Activated CD8-positive, alpha-beta T cell treated with anti-CD3 and anti-CD28 coated beads, Interleukin-2, amount 10 ng/mL, durations not matched to agents 7 days and 5 days (primary cell): ENCODE measurements at regions not wholly inside any gene's neighbourhood (a gene's known extent, or its start where the extent isn't known, plus 50 kb on each side); places are given as distances from the start of the nearest gene placed in this dataset.

Source experiments
- ATAC-seq: fragments of 150-1000 bp; cut with Tn5 transposase; one replicate; pipeline ENCODE4 v1.10.0; 2021; ENCODE audit warnings: moderate library complexity
- CTCF ChIA-PET: fragments of 350-600 bp; sonication (Branson Sonifier 250); formaldehyde crosslinking; loops from one replicate; lab custom pipeline; 2021; ENCODE audit warnings: antibody characterized with exemption; lab: Charles Lee
- POLR2A ChIA-PET: fragments of 350-600 bp; sonication (Branson Sonifier 250); formaldehyde crosslinking; loops from one replicate; lab custom pipeline; 2021; ENCODE audit warnings: antibody characterized with exemption; lab: Charles Lee
- DNase-seq: peaks from one replicate; pipeline ENCODE4 v3.0.0-alpha.2; 2020
- H3K27ac Mint-ChIP-seq: one replicate; pipeline ENCODE4 v1.8.0; 2021; ENCODE audit warnings: mild to moderate bottlenecking, mixed read lengths
- H3K27me3 Mint-ChIP-seq: one replicate; pipeline ENCODE4 v1.8.0; 2021; ENCODE audit warnings: low read depth, mixed read lengths
- H3K36me3 Mint-ChIP-seq: one replicate; pipeline ENCODE4 v1.8.0; 2021; ENCODE audit warnings: low read depth, mixed read lengths
- H3K4me1 Mint-ChIP-seq: one replicate; pipeline ENCODE4 v1.8.0; 2021; ENCODE audit warnings: low read depth, mixed read lengths
- H3K4me3 Mint-ChIP-seq: one replicate; pipeline ENCODE4 v1.8.0; 2021; ENCODE audit warnings: mild to moderate bottlenecking, mixed read lengths
- H3K9me3 Mint-ChIP-seq: one replicate; pipeline ENCODE4 v1.8.0; 2022; ENCODE audit warnings: mixed read lengths; ENCODE audit not compliant: insufficient read depth

DNA sequence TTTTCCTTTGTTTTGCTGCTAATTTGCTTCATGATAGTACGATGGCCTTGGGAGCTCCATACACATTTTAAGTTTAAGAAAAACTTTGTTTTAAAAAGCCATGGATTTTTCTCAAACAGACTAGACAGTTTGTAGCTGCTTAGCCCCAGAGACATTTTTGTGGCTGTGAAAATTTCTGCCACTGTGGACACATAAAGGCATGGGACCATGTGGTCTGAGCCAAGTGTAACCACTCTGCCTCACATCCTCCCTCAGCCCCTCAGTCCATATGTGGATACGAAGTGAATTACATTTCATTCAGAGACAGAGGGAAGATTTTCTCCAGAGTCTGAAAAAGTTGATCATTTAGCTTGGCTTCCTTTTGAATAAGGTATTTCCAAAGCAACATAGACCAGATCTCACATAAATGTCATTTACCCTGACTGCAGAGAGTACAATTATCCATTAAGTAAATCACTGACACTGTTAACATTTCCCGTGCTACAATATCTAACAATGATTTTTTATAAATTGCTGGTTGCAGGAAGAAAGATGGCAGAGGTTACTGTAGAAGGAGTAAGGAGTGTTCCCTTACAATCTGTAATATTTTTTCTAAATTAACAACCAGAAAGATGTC is 87.4 kb downstream of the GJA1 start:
- Mint-ChIP-seq H3K9me3 (no peaks in the 10 kb centered on the region), H3K27me3 (no peaks in the 10 kb centered on the region), H3K36me3 (no peaks in the 10 kb centered on the region), H3K27ac (no peak overlapping the region), H3K4me3 (no peak overlapping the region), H3K4me1 (no peaks in the 10 kb centered on the region)
- ChIA-PET CTCF (interaction anchor here (1.2 to 1.5 kb wide), 2 partner anchors 14 to 90 kb away, joined by 3 read pairs; no protein-coding TSS in a partner anchor), POLR2A (no interaction called here)
- DNase-seq (no peak), ATAC-seq (no peak)

DNA sequence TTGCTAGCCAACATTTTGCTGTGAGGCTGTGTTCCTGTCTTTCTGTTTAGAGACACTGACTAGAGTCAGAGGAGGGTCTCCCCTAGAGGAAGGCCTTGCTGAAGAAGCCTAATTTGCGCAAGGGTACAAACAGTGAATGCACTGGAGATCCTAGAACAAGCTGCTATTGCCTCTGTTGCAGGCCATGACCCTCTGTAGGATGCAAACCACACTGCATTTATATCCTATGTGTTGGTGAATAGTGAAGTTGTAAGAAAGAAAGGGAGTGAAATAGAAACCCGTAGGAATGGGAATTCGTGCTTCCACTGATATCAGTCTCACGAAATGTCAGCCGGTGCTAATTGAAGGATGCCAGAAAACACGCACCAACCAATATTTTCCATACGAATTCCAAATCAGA is 88.2 kb downstream of the GJA1 start:
- POLR2A ChIA-PET, result no interaction called here
- no peak for ATAC-seq
- CTCF ChIA-PET, result interaction anchor here (1.5 kb wide), 1 partner anchor 90 kb away, joined by 3 read pairs; no protein-coding TSS in a partner anchor

DNA sequence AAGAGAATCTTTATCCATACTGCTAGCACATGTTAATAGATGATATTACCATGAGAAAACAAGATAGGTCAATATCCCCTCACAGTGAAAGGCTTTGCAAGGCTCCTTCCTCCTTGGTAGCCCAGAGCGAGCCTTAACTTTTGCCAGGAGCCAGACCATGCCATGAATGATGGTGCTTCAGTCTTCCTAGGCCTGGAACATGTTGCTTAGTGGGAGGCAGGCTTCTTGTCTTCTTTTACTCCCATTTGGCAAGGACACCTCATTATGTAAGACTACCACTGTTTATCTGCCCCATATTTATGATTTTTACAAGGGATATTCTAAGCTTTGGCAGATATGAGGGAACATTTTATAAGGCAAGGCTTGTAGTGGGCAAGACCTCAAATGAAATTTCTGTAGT is 90.8 kb downstream of the GJA1 start:
- Mint-ChIP-seq H3K27ac (no peak overlapping the region), H3K27me3 (no peaks in the 10 kb centered on the region), H3K9me3 (no peaks in the 10 kb centered on the region), H3K4me3 (no peak overlapping the region), H3K4me1 (no peaks in the 10 kb centered on the region), H3K36me3 (no peaks in the 10 kb centered on the region)
- ATAC-seq (no peak), DNase-seq (no peak)
- ChIA-PET POLR2A (no interaction called here), CTCF (no interaction called here)

More for the DNA sequence above, 88.2 kb downstream of the GJA1 start:
- H3K4me1 Mint-ChIP-seq, result no peaks in the 10 kb centered on the region
- no peak overlapping the region for H3K27ac Mint-ChIP-seq
- H3K36me3 Mint-ChIP-seq, result no peaks in the 10 kb centered on the region
- DNase-seq, result no peak
- no peaks in the 10 kb centered on the region for H3K27me3 Mint-ChIP-seq
- no peak overlapping the region for H3K4me3 Mint-ChIP-seq
- H3K9me3 Mint-ChIP-seq, result no peaks in the 10 kb centered on the region

DNA sequence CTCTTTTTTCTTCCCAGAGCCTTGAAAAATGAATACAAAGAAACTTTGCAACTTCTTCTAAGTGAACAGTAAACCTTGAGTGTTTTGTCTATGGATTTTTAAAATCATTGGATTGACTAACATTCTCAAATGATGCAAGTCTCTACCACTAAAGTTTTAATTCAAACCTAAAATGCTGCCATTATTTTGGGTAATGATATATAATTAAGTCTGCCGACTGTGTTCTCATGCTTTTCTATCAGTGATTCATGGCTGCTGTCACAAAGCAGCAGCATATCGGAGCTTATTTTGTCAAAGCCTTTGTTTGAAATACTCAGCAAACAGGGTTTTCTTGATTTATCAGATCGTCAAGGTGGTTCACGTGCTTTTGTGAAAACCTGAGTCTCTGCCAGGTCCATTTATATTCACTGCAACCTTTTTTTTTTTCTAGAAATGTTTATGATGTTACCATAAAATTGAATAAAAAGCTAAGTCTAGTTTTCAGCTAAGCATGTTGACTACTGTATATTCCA is 96.3 kb downstream of the GJA1 start:
- no peaks in the 10 kb centered on the region for H3K27me3 Mint-ChIP-seq
- CTCF ChIA-PET, result no interaction called here
- POLR2A ChIA-PET, result interaction anchor here (0.6 kb wide), 1 partner anchor 50 kb away, joined by 3 read pairs; no protein-coding TSS in a partner anchor

DNA sequence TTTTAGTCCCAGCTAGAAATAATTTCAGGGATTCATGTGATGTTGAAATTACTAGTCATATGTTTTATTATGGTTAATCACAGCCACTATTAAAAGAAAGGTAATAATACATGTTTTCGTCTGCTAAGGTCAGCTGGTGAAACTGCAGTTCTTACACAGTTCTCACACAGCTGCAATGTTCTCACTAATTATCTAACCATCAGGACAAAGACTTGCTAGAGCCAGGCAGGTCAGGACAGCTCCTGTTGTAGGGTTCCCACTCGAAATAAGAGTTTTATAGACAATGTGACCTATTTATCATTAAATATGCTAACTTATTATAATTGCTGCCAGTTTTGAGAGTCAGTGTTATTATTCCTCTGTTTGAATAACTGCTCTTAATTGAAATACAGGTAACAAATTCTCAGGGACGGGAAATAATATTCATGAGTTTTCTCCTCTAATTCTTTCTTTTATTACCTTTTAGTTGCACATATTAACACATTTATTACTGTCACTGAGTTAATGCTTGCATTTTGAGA is 97.9 kb downstream of the GJA1 start:
- no peak for DNase-seq
- no peaks in the 10 kb centered on the region for H3K9me3 Mint-ChIP-seq
- no peak overlapping the region for H3K27ac Mint-ChIP-seq
- no peak for ATAC-seq
- H3K36me3 Mint-ChIP-seq, result no peaks in the 10 kb centered on the region
- CTCF ChIA-PET, result no interaction called here
- POLR2A ChIA-PET, result no interaction called here
- no peaks in the 10 kb centered on the region for H3K4me1 Mint-ChIP-seq
- H3K27me3 Mint-ChIP-seq, result no peaks in the 10 kb centered on the region
- no peak overlapping the region for H3K4me3 Mint-ChIP-seq

More for the DNA sequence above, 96.3 kb downstream of the GJA1 start:
- Mint-ChIP-seq H3K36me3 (no peaks in the 10 kb centered on the region), H3K9me3 (no peaks in the 10 kb centered on the region), H3K4me1 (no peaks in the 10 kb centered on the region), H3K27ac (no peak overlapping the region), H3K4me3 (no peak overlapping the region)
- DNase-seq (no peak), ATAC-seq (no peak)

DNA sequence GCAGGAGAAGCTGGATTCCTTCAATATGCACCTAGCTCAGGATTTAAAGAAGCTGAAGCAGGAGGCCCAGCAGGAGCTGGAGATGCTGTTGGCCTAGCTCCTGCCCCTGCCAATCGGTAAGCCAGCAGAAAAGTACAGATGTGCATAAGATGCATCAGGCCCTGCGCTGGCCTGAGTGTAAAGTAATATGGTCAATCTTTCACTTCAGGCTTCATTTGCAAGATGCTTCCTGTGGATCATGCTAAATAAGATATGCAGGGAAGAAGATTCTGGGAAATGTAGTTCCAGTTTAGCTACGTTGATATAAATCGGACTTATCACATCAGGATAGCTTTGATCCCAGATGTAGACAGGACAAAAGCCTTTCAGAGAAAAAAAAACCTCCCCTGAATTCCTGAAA is 100.3 kb downstream of the GJA1 start:
- H3K27ac Mint-ChIP-seq, result no peak overlapping the region
- no peaks in the 10 kb centered on the region for H3K36me3 Mint-ChIP-seq
- no peak overlapping the region for H3K4me3 Mint-ChIP-seq
- H3K4me1 Mint-ChIP-seq, result no peaks in the 10 kb centered on the region
- ATAC-seq, result no peak
- ChIA-PET CTCF (no interaction called here), POLR2A (no interaction called here)
- no peaks in the 10 kb centered on the region for H3K27me3 Mint-ChIP-seq
- H3K9me3 Mint-ChIP-seq, result no peaks in the 10 kb centered on the region
- no peak for DNase-seq

DNA sequence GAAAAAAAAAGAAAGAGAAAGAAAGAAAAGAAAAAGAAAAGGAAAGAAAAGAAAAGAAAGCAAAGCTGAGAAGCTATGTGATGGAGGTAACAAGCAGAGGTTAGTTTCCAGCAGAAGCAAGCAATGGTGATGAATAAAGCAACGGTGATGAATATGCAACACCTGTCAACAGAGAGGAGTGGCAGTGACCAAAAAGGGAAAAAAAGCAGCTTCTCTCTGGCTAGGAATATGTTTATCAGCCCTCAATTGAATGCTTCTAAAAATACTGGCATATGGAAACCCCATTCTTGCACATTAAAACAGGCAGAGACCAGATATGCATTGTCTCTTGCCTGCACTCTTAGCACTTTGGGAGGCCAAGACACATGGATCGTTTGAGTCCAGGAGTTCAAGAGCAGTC is 100.9 kb downstream of the GJA1 start:
- H3K27me3 Mint-ChIP-seq, result no peaks in the 10 kb centered on the region

DNA sequence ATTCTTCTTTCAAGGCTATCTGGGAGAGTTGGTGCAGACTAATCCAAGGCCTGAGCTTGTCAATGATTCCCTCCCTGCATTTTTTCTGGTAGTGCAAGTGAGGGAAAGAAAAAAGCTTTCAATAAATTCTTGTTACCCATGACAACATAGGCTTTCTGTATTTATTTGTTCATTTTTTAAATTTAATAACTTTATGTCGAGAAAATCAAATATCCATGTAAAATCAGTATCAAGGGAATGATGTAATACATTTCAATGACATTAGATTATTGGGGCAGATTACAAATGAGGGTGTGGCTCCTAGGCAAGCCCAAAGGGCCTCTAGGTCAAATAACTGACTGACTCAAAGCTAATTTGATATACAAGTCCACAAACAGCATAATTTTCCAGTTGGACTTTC is 104.0 kb downstream of the GJA1 start:
- Mint-ChIP-seq H3K27me3 (no peaks in the 10 kb centered on the region), H3K4me1 (no peaks in the 10 kb centered on the region), H3K4me3 (no peak overlapping the region), H3K36me3 (no peaks in the 10 kb centered on the region), H3K27ac (no peak overlapping the region), H3K9me3 (no peaks in the 10 kb centered on the region)
- POLR2A ChIA-PET, result no interaction called here
- DNase-seq, result no peak
- CTCF ChIA-PET, result no interaction called here
- ATAC-seq, result no peak

More for the DNA sequence above, 100.9 kb downstream of the GJA1 start:
- no peak overlapping the region for H3K4me3 Mint-ChIP-seq
- H3K36me3 Mint-ChIP-seq, result no peaks in the 10 kb centered on the region
- H3K27ac Mint-ChIP-seq, result no peak overlapping the region
- no peaks in the 10 kb centered on the region for H3K9me3 Mint-ChIP-seq
- no peaks in the 10 kb centered on the region for H3K4me1 Mint-ChIP-seq
- ATAC-seq (no peak), DNase-seq (no peak)
- CTCF ChIA-PET, result no interaction called here
- POLR2A ChIA-PET, result no interaction called here

DNA sequence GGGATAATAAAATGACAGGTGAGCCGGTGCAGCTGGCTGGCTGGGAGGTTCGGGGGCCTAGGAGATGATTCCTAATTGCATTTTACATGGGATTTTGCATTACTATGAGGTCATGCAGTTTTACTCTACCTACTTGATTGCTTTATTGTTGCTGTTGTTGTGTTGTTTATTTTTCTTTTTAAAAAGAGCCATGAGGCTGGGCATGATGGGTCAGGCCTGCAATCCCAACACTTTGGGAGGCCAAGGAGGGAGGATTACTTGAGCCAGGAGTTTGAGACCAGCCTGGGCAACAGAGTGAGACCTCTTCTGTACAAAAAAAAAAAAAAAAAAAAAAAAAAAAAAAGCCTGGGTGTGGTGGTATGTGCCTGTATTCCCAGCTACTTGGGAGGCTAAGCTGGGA is 104.8 kb downstream of the GJA1 start:
- ATAC-seq (no peak), DNase-seq (no peak)
- H3K4me1 Mint-ChIP-seq, result no peaks in the 10 kb centered on the region
- ChIA-PET CTCF (no interaction called here), POLR2A (no interaction called here)
- H3K27ac Mint-ChIP-seq, result no peak overlapping the region
- no peak overlapping the region for H3K4me3 Mint-ChIP-seq
- no peaks in the 10 kb centered on the region for H3K9me3 Mint-ChIP-seq
- H3K36me3 Mint-ChIP-seq, result no peaks in the 10 kb centered on the region
- H3K27me3 Mint-ChIP-seq, result no peaks in the 10 kb centered on the region

DNA sequence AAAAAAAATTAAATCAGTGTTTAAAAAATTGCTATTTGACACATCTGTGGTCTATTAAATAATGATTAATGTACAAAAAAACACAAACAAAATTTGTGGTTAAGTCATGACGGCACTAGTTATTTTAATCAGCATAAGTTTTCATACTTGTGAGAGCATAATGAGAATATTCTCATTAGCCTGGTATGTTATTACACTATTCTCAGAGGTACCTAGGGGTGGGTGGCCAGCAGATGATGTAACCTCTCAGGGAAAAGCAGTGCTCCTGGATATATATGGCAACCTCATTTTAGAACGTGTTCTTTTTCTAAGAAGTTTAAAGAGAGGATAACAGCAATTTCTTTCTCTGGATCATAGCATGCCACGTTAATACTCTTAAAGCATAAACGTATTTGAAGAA is 109.2 kb downstream of the GJA1 start:
- H3K27me3 Mint-ChIP-seq, result no peaks in the 10 kb centered on the region
- no peak for ATAC-seq
- POLR2A ChIA-PET, result no interaction called here
- H3K4me1 Mint-ChIP-seq, result no peaks in the 10 kb centered on the region
- H3K9me3 Mint-ChIP-seq, result no peaks in the 10 kb centered on the region
- no peaks in the 10 kb centered on the region for H3K36me3 Mint-ChIP-seq
- no peak overlapping the region for H3K27ac Mint-ChIP-seq
- no peak overlapping the region for H3K4me3 Mint-ChIP-seq
- no peak for DNase-seq
- CTCF ChIA-PET, result no interaction called here

DNA sequence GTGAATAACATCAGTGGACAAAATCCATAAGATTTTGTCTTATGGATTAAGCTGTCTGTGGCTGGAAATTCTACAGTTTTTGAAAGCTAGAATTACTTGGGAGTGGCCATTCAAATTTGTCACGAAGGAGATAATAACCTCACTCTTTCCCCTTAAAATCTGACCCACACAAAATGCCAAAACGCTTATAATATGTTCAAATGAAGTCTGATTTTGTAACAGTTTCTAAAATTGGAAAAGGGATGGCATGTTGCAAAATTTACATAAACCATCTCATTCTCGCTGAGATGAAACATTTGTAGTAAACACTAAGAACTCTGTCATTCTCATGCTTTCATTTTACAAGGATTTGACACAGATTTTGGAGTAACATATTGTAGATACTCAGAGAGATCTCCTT is 112.7 kb downstream of the GJA1 start:
- no peak for ATAC-seq

DNA sequence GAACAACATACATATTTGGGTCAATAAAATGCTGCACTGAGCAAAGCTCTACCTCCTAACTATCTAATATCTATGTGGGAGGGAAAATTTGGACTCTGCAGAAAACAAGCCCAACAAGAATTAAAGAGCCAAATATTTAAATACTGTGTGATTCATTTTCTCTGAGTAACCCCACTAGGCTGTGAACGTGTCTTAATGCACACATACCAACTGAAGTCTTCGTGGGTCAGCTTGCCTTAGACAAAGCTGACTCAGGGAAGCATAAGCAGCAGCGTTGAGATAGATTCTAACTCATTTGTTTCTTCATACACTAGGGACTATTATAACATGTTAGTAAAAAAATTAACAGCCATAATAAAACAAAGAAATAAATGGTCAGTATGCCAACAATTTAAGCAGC is 114.3 kb downstream of the GJA1 start:
- POLR2A ChIA-PET, result no interaction called here
- CTCF ChIA-PET, result no interaction called here

More for the DNA sequence above, 112.7 kb downstream of the GJA1 start:
- Mint-ChIP-seq H3K27ac (no peak overlapping the region), H3K9me3 (no peaks in the 10 kb centered on the region), H3K27me3 (no peaks in the 10 kb centered on the region), H3K4me1 (no peaks in the 10 kb centered on the region), H3K36me3 (no peaks in the 10 kb centered on the region), H3K4me3 (no peak overlapping the region)
- POLR2A ChIA-PET, result no interaction called here
- DNase-seq, result no peak
- CTCF ChIA-PET, result no interaction called here

More for the DNA sequence above, 114.3 kb downstream of the GJA1 start:
- Mint-ChIP-seq H3K27ac (no peak overlapping the region), H3K9me3 (no peaks in the 10 kb centered on the region), H3K36me3 (no peaks in the 10 kb centered on the region), H3K4me3 (no peak overlapping the region), H3K27me3 (no peaks in the 10 kb centered on the region), H3K4me1 (no peaks in the 10 kb centered on the region)
- DNase-seq (no peak), ATAC-seq (no peak)
